ENCODE measurements at regions not wholly inside any gene's neighbourhood (a gene's known extent, or its start where the extent isn't known, plus 50 kb on each side); places are given as distances from the start of the nearest gene placed in this dataset.

- Histone ChIP-seq H3K4me2 (no peak overlapping the region), H3K9me3 (no peaks in the 10 kb centered on the region), H3K4me3 (no peak overlapping the region), H3K4me1 (no peaks in the 10 kb centered on the region), H3K27ac (no peak overlapping the region)
- DNase-seq (ENCODE audit: low read depth in 1 of 2, low spot score in 1 of 2): no peak
- no peak for ATAC-seq
- TF ChIP-seq GATA3 (IDR thresholded peaks at IDR 0.05; ENCODE audit: borderline replicate concordance) (no peak), KDM5A (IDR thresholded peaks at IDR 0.05) (no peak), NFE2L2 (conservative IDR thresholded peaks at IDR 0.05; ENCODE audit: low read length) (no peak), KDM1A (IDR thresholded peaks at IDR 0.05; ENCODE audit: low read depth) (no peak), JUN (IDR thresholded peaks at IDR 0.05) (no peak), EP300 (IDR thresholded peaks at IDR 0.05) (no peak), ZFP36 (IDR thresholded peaks at IDR 0.05; ENCODE audit: borderline replicate concordance, partially characterized antibody) (no peak), ELK1 (IDR thresholded peaks at IDR 0.05; ENCODE audit: low read depth, low read length) (no peak), SMC3 (IDR thresholded peaks at IDR 0.05) (no peak), EHF (CRISPR knock-in tag; IDR thresholded peaks at IDR 0.05) (no peak), CHD4 (IDR thresholded peaks at IDR 0.05; ENCODE audit: borderline replicate concordance) (no peak), FOSB (CRISPR knock-in tag; IDR thresholded peaks at IDR 0.05) (no peak), ZSCAN20 (CRISPR knock-in tag; IDR thresholded peaks at IDR 0.05) (no peak), ZNF302 (CRISPR knock-in tag; IDR thresholded peaks at IDR 0.05) (no peak), POLR2A (IDR thresholded peaks at IDR 0.05; ENCODE audit: low read length) (no peak)
- ChIA-PET POLR2A (no interaction called here), CTCF (no interaction called here)
- 73% methylated on average over 1 of the region's 1 CpG for WGBS (ENCODE audit: missing lambda C conversion rate)
- FAIRE-seq: no peak
Observed at GRCh38 chrX:82092307-82092706, 890.4 kb downstream of the SH3BGRL start.

- FAIRE-seq: peak; percentile 77
- H3K4me2 ChIP-seq: no peak overlapping the region
- 0% methylated on average over 2 of the region's 2 CpGs for WGBS (ENCODE audit: missing lambda C conversion rate)
- ChIA-PET CTCF (no interaction called here), POLR2A (no interaction called here)
- H3K4me3 ChIP-seq: no peak overlapping the region
- H3K9me3 ChIP-seq: no peaks in the 10 kb centered on the region
- no peak overlapping the region for H3K27ac ChIP-seq
- ATAC-seq: no peak
- no peak for DNase-seq (ENCODE audit: low read depth in 1 of 2, low spot score in 1 of 2)
- no peak for TF ChIP-seq ZNF302 (CRISPR knock-in tag; IDR thresholded peaks at IDR 0.05)
- no peak for TF ChIP-seq RFX5 (IDR thresholded peaks at IDR 0.05)
- no peak for TF ChIP-seq BHLHE40 (IDR thresholded peaks at IDR 0.05; ENCODE audit: low read depth, low read length)
- no peak for TF ChIP-seq EHF (CRISPR knock-in tag; IDR thresholded peaks at IDR 0.05)
- no peak for TF ChIP-seq RNF2 (IDR thresholded peaks at IDR 0.05; ENCODE audit: borderline replicate concordance, low read depth)
- no peak for TF ChIP-seq NFE2L2 (conservative IDR thresholded peaks at IDR 0.05; ENCODE audit: low read length)
- no peak for TF ChIP-seq REST (IDR thresholded peaks at IDR 0.05)
- TF ChIP-seq FOSL2 (IDR thresholded peaks at IDR 0.05): no peak
- TF ChIP-seq FOSL2 (CRISPR knock-in tag; IDR thresholded peaks at IDR 0.05): no peak
- no peak for TF ChIP-seq JUN (IDR thresholded peaks at IDR 0.05)
- no peak for TF ChIP-seq USF2 (IDR thresholded peaks at IDR 0.05)
- TF ChIP-seq ESRRA (IDR thresholded peaks at IDR 0.05; ENCODE audit: borderline replicate concordance, low read length): no peak
- TF ChIP-seq HEYL (CRISPR knock-in tag; IDR thresholded peaks at IDR 0.05): no peak
- H3K4me1 ChIP-seq: no peaks in the 10 kb centered on the region
Observed at GRCh38 chrX:82125103-82125502, 923.2 kb downstream of the SH3BGRL start.
